ENCODE measurements at regions not wholly inside any gene's neighbourhood (a gene's known extent, or its start where the extent isn't known, plus 50 kb on each side); places are given as distances from the start of the nearest gene placed in this dataset.
"Not testable (repeated sequence)": the region's sequence is repeated elsewhere in the genome, so short reads cannot be mapped to it uniquely, and the experiment has no call there.

- DNase-seq, result no peak
These were observed 287.5 kb downstream of the PTGER3 start for GRCh38 chr1:70760154-70760553.

- no peak for DNase-seq
These were observed 285.2 kb downstream of the PTGER3 start for GRCh38 chr1:70762386-70762785.

- no peak for DNase-seq
These were observed 282.9 kb downstream of the PTGER3 start for GRCh38 chr1:70764747-70765146.

- no peak for DNase-seq
These were observed 280.2 kb downstream of the PTGER3 start for GRCh38 chr1:70767377-70767776.

GRCh38 chr1:70768216-70768615 lies 279.4 kb downstream of the PTGER3 start:
- no peak for DNase-seq

GRCh38 chr1:70778056-70778762 lies 269.4 kb downstream of the PTGER3 start:
- DNase-seq, result no peak

GRCh38 chr1:70778934-70779333 lies 268.7 kb downstream of the PTGER3 start:
- DNase-seq, result no peak

GRCh38 chr1:70779571-70779970 lies 268.0 kb downstream of the PTGER3 start:
- DNase-seq, result no peak

GRCh38 chr1:70785287-70785686 lies 262.3 kb downstream of the PTGER3 start:
- no peak for DNase-seq

GRCh38 chr1:70790232-70790923 lies 257.2 kb downstream of the PTGER3 start:
- no peak for DNase-seq

- DNase-seq, result not testable (repeated sequence)
These were observed 252.6 kb downstream of the PTGER3 start for GRCh38 chr1:70795064-70795463.

GRCh38 chr1:70796298-70796697 lies 251.3 kb downstream of the PTGER3 start:
- DNase-seq, result not testable (repeated sequence)

- not testable (repeated sequence) for DNase-seq
These were observed 245.0 kb downstream of the PTGER3 start for GRCh38 chr1:70802625-70803024.

- no peak for DNase-seq
These were observed 242.0 kb downstream of the PTGER3 start for GRCh38 chr1:70805641-70806040.

- no peak for DNase-seq
These were observed 240.4 kb downstream of the PTGER3 start for GRCh38 chr1:70807088-70807664.

- DNase-seq, result no peak
These were observed 238.5 kb downstream of the PTGER3 start for GRCh38 chr1:70809069-70809468.

GRCh38 chr1:70811815-70812214 lies 235.8 kb downstream of the PTGER3 start:
- no peak for DNase-seq

- no peak for DNase-seq
These were observed 235.0 kb downstream of the PTGER3 start for GRCh38 chr1:70812442-70813109.

GRCh38 chr1:70818401-70818800 lies 229.2 kb downstream of the PTGER3 start:
- no peak for DNase-seq

GRCh38 chr1:70819231-70819630 lies 228.4 kb downstream of the PTGER3 start:
- no peak for DNase-seq

GRCh38 chr1:70819785-70820184 lies 227.8 kb downstream of the PTGER3 start:
- DNase-seq, result no peak

- DNase-seq, result no peak
These were observed 227.2 kb downstream of the PTGER3 start for GRCh38 chr1:70820396-70820795.

GRCh38 chr1:70820995-70821394 lies 226.6 kb downstream of the PTGER3 start:
- no peak for DNase-seq

- DNase-seq, result no peak
These were observed 221.2 kb downstream of the PTGER3 start for GRCh38 chr1:70826428-70826827.
